ENCODE measurements at regions not wholly inside any gene's neighbourhood (a gene's known extent, or its start where the extent isn't known, plus 50 kb on each side); places are given as distances from the start of the nearest gene placed in this dataset.
"Not testable (repeated sequence)": the region's sequence is repeated elsewhere in the genome, so short reads cannot be mapped to it uniquely, and the experiment has no call there.

DNA sequence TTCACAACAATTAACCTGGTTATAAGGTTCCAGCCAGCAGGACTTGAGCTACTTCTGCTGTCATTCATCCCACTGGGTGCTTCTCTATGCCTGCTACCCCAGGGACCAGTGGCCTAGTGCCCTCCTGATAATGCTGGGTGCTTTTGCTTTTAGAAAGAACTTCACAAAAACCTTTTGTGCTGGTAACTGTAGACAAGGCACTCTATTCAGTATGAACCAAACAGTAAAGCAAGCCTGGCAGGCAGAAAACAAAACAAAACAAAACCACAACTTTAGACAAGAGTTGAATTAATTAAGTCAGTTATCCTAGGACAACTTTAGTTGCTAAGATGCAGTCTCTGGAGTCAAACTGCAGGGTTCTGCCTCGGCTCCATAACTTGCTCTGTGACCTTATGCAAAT is 61.9 kb upstream of the ADGRL2 start:
- Mint-ChIP-seq H3K27ac (ENCODE audit: low read depth) (no peak overlapping the region), H3K4me3 (no peak overlapping the region), H3K4me1 (no peaks in the 10 kb centered on the region), H3K27me3 (no peaks in the 10 kb centered on the region), H3K9me3 (peaks cover 17% of the 10 kb centered on the region), H3K36me3 (ENCODE audit: insufficient read depth) (no peaks in the 10 kb centered on the region)
- ATAC-seq (replicated peaks; ENCODE audit: extremely low read depth, poor library complexity, severe bottlenecking), result no peak
- no peak for DNase-seq (ENCODE audit: low spot score in 2 of 2)

DNA sequence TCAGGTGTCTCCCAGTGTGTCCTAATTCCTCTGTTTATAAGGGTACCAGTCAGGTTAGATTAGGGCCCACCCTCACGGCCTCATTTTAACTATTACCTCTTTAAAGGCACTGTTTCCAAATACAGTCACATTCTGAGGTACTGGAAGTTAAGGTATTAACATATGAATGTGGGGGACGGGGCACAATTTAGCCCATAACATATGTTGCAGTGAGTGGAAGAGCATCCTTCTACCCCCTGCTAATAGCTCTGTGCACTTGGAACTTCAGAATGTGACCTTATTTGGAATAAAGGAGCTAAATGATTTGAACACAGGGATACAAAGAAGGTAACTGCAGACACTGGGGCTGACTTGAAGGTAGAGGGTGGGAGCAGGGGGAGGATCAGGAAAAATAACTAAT is 67.3 kb upstream of the ADGRL2 start:
- no peak for DNase-seq (ENCODE audit: low spot score in 2 of 2)
- H3K4me1 Mint-ChIP-seq, result no peaks in the 10 kb centered on the region
- no peaks in the 10 kb centered on the region for H3K27me3 Mint-ChIP-seq
- peaks cover 29% of the 10 kb centered on the region for H3K9me3 Mint-ChIP-seq
- no peak overlapping the region for H3K4me3 Mint-ChIP-seq
- H3K36me3 Mint-ChIP-seq (ENCODE audit: insufficient read depth), result no peaks in the 10 kb centered on the region
- no peak for ATAC-seq (replicated peaks; ENCODE audit: extremely low read depth, poor library complexity, severe bottlenecking)
- no peak overlapping the region for H3K27ac Mint-ChIP-seq (ENCODE audit: low read depth)

DNA sequence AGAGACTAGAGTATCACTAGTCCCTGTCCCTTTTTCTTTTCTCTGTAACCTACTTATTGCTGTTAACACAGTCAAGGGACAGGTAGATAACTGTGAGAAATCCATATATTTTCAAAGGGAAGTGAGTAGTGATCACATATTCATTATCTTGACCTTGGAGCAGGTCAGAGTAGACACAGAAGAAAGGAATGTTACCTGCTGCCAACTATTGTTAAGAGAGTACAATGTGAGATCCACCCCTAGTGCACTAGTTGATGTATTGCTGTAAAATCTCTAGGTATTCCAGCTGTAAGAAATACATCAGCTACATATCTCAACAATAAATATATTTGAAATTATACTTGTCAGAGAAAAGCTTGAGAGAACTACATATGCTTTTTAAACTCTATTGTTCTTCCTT is 68.7 kb upstream of the ADGRL2 start:
- Mint-ChIP-seq H3K4me1 (no peaks in the 10 kb centered on the region), H3K9me3 (peaks cover 26% of the 10 kb centered on the region), H3K27ac (ENCODE audit: low read depth) (no peak overlapping the region), H3K36me3 (ENCODE audit: insufficient read depth) (no peaks in the 10 kb centered on the region), H3K4me3 (no peak overlapping the region), H3K27me3 (no peaks in the 10 kb centered on the region)
- DNase-seq (ENCODE audit: low spot score in 2 of 2), result no peak
- no peak for ATAC-seq (replicated peaks; ENCODE audit: extremely low read depth, poor library complexity, severe bottlenecking)

- H3K27me3 Mint-ChIP-seq, result no peaks in the 10 kb centered on the region
- no peak for ATAC-seq (replicated peaks; ENCODE audit: extremely low read depth, poor library complexity, severe bottlenecking)
Observed at GRCh38 chr1:81730881-81731280, 69.9 kb upstream of the ADGRL2 start.

GRCh38 chr1:81730299-81730698 is 70.4 kb upstream of the ADGRL2 start:
- not testable (repeated sequence) for H3K27me3 Mint-ChIP-seq; ATAC-seq (replicated peaks; ENCODE audit: extremely low read depth, poor library complexity, severe bottlenecking); H3K27ac Mint-ChIP-seq (ENCODE audit: low read depth); H3K4me3 Mint-ChIP-seq; H3K4me1 Mint-ChIP-seq; H3K36me3 Mint-ChIP-seq (ENCODE audit: insufficient read depth); DNase-seq (ENCODE audit: low spot score in 2 of 2)
- peaks cover 25% of the 10 kb centered on the region for H3K9me3 Mint-ChIP-seq

More at GRCh38 chr1:81730881-81731280, 69.9 kb upstream of the ADGRL2 start:
- no peak overlapping the region for H3K27ac Mint-ChIP-seq (ENCODE audit: low read depth)
- no peak overlapping the region for H3K4me3 Mint-ChIP-seq
- peaks cover 25% of the 10 kb centered on the region for H3K9me3 Mint-ChIP-seq
- no peaks in the 10 kb centered on the region for H3K36me3 Mint-ChIP-seq (ENCODE audit: insufficient read depth)
- no peaks in the 10 kb centered on the region for H3K4me1 Mint-ChIP-seq
- no peak for DNase-seq (ENCODE audit: low spot score in 2 of 2)

DNA sequence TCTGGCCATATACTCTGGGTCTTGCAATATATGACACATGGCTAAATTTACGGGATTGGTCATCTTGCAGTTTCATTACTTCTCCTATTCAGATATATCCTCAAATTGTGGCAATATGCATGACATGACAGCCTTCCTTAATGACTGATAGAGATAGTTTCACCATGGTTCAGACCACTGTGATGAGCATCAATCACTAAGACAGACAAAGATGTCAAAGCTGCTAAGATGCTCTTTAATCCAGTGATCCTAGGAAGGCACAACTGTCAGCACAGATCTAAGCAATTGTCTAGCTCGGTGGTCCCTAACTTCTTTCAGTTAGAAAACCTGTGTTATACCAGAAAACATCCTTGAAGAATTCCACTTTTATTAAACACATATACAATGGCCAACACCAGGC is 70.9 kb upstream of the ADGRL2 start:
- no peaks in the 10 kb centered on the region for H3K36me3 Mint-ChIP-seq (ENCODE audit: insufficient read depth)

GRCh38 chr1:81729239-81729638 is 71.5 kb upstream of the ADGRL2 start:
- H3K27me3 Mint-ChIP-seq, result no peaks in the 10 kb centered on the region
- no peak overlapping the region for H3K27ac Mint-ChIP-seq (ENCODE audit: low read depth)
- no peaks in the 10 kb centered on the region for H3K4me1 Mint-ChIP-seq
- no peak for ATAC-seq (replicated peaks; ENCODE audit: extremely low read depth, poor library complexity, severe bottlenecking)
- H3K36me3 Mint-ChIP-seq (ENCODE audit: insufficient read depth), result no peaks in the 10 kb centered on the region
- peaks cover 25% of the 10 kb centered on the region for H3K9me3 Mint-ChIP-seq
- DNase-seq (ENCODE audit: low spot score in 2 of 2), result no peak
- no peak overlapping the region for H3K4me3 Mint-ChIP-seq

More for the DNA sequence above, 70.9 kb upstream of the ADGRL2 start:
- peaks cover 25% of the 10 kb centered on the region for H3K9me3 Mint-ChIP-seq
- DNase-seq (ENCODE audit: low spot score in 2 of 2) (no peak), ATAC-seq (replicated peaks; ENCODE audit: extremely low read depth, poor library complexity, severe bottlenecking) (no peak)
- no peaks in the 10 kb centered on the region for H3K27me3 Mint-ChIP-seq
- no peak overlapping the region for H3K4me3 Mint-ChIP-seq
- H3K4me1 Mint-ChIP-seq, result no peaks in the 10 kb centered on the region
- no peak overlapping the region for H3K27ac Mint-ChIP-seq (ENCODE audit: low read depth)

GRCh38 chr1:81725823-81726222 is 74.9 kb upstream of the ADGRL2 start:
- no peaks in the 10 kb centered on the region for H3K27me3 Mint-ChIP-seq
- peaks cover 22% of the 10 kb centered on the region for H3K9me3 Mint-ChIP-seq
- no peak for ATAC-seq (replicated peaks; ENCODE audit: extremely low read depth, poor library complexity, severe bottlenecking)
- no peaks in the 10 kb centered on the region for H3K36me3 Mint-ChIP-seq (ENCODE audit: insufficient read depth)
- no peaks in the 10 kb centered on the region for H3K4me1 Mint-ChIP-seq
- H3K4me3 Mint-ChIP-seq, result no peak overlapping the region
- no peak for DNase-seq (ENCODE audit: low spot score in 2 of 2)
- H3K27ac Mint-ChIP-seq (ENCODE audit: low read depth), result no peak overlapping the region

DNA sequence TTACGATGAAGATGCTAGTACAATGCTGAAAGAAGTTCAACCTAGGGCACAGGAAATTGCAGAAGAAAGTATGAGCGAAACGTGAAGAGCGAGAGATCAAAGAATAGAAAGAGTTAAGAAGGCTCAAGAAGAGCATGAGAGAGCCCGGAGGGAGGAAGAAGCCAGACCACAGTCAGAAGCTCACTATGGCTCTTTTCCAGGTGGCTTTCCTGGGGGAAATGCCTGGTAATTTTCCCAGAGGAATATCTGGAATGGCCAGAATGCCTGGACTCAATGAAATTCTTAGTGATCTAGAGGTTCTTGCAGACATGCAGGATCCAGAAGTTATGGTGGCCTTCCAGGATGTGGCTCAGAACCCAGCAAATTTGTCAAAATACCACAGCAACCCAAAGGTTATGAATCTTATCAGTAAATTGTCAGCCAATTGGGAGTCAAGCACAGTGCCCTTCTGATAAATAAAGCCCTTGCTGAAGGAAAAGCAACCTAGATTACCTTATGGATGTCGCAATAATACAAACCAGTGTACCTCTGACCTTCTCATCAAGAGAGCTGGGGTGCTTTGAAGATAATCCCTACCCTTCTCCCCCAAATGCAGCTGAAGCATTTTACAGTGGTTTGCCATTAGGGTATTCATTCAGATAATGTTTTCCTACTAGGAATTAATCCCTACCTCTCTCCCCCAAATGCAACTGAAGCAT is 78.0 kb upstream of the ADGRL2 start:
- H3K36me3 Mint-ChIP-seq (ENCODE audit: insufficient read depth); H3K27me3 Mint-ChIP-seq; H3K27ac Mint-ChIP-seq (ENCODE audit: low read depth); DNase-seq (ENCODE audit: low spot score in 2 of 2); ATAC-seq (replicated peaks; ENCODE audit: extremely low read depth, poor library complexity, severe bottlenecking); H3K4me3 Mint-ChIP-seq; H3K4me1 Mint-ChIP-seq: not testable (repeated sequence)
- H3K9me3 Mint-ChIP-seq, result peaks cover 11% of the 10 kb centered on the region

DNA sequence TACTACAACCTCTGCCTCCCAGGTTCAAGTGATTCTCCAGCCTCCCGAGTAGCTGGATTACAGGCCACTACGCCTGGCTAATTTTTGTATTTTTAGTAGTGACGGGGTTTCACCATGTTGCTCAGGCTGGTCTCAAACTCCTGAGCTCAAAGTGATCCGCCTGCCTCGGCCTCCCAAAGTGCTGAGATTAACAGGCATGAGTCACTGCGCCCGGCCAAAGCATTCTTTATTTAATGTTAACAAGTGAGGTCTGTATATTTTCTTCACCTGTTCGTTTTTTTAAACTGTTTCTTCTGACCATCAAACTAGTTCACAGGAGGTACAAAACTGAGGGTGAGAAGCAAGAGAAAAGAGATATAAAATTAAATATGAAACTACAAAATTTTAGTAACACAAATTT is 80.5 kb upstream of the ADGRL2 start:
- peaks cover 17% of the 10 kb centered on the region for H3K9me3 Mint-ChIP-seq
- DNase-seq (ENCODE audit: low spot score in 2 of 2), result not testable (repeated sequence)

DNA sequence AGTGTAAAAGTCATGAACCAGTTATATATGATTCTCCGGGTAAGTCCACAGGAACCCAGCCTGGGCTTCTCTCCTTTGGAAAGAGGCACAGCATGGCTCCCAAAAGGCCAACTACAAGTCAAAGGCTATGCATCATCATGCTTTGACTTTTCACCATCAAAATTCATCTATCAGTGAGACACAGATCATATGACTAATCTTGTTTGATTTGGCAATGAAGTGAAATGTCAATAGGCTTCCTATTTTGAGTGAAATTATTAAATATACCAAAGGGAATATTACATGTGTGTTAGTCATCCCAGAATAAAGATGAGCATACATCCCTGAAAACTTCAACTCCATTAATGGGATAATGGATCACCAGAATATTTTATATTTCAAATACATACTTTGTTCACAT is 83.5 kb upstream of the ADGRL2 start:
- Mint-ChIP-seq H3K27ac (ENCODE audit: low read depth) (no peak overlapping the region), H3K36me3 (ENCODE audit: insufficient read depth) (no peaks in the 10 kb centered on the region), H3K4me3 (no peak overlapping the region), H3K27me3 (no peaks in the 10 kb centered on the region), H3K4me1 (no peaks in the 10 kb centered on the region), H3K9me3 (peaks cover 12% of the 10 kb centered on the region)
- ATAC-seq (replicated peaks; ENCODE audit: extremely low read depth, poor library complexity, severe bottlenecking) (no peak), DNase-seq (ENCODE audit: low spot score in 2 of 2) (no peak)

More for the DNA sequence above, 80.5 kb upstream of the ADGRL2 start:
- H3K36me3 Mint-ChIP-seq (ENCODE audit: insufficient read depth); H3K27ac Mint-ChIP-seq (ENCODE audit: low read depth); H3K4me1 Mint-ChIP-seq; H3K4me3 Mint-ChIP-seq; ATAC-seq (replicated peaks; ENCODE audit: extremely low read depth, poor library complexity, severe bottlenecking); H3K27me3 Mint-ChIP-seq: not testable (repeated sequence)

DNA sequence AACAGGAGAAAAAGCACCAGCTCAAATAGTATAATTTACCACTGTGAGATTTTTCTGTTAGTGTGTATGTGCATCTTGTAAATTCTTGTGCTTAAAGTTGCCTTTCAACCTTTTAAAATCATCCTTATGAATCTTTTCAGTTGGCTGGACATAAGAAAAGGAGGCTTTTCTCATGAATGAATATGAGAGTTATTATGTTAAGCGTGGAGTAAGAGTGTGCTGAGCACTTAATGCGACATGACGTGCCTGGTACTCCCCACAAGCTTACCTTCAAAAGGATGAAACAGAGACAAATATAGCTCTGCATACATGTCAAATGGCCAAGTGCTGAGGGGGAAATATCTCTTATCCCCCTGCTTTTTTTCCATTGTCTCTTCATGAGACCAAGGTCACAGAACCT is 85.3 kb upstream of the ADGRL2 start:
- DNase-seq (ENCODE audit: low spot score in 2 of 2) (no peak), ATAC-seq (replicated peaks; ENCODE audit: extremely low read depth, poor library complexity, severe bottlenecking) (no peak)
- H3K4me1 Mint-ChIP-seq, result no peaks in the 10 kb centered on the region
- no peaks in the 10 kb centered on the region for H3K27me3 Mint-ChIP-seq
- no peak overlapping the region for H3K4me3 Mint-ChIP-seq
- H3K36me3 Mint-ChIP-seq (ENCODE audit: insufficient read depth), result no peaks in the 10 kb centered on the region
- peaks cover 12% of the 10 kb centered on the region for H3K9me3 Mint-ChIP-seq
- H3K27ac Mint-ChIP-seq (ENCODE audit: low read depth), result no peak overlapping the region

- Mint-ChIP-seq H3K27me3 (no peaks in the 10 kb centered on the region), H3K36me3 (ENCODE audit: insufficient read depth) (no peaks in the 10 kb centered on the region)
Observed at GRCh38 chr1:81714636-81715035, 86.1 kb upstream of the ADGRL2 start.

More at GRCh38 chr1:81714636-81715035, 86.1 kb upstream of the ADGRL2 start:
- no peak overlapping the region for H3K4me3 Mint-ChIP-seq
- DNase-seq (ENCODE audit: low spot score in 2 of 2) (no peak), ATAC-seq (replicated peaks; ENCODE audit: extremely low read depth, poor library complexity, severe bottlenecking) (no peak)
- H3K27ac Mint-ChIP-seq (ENCODE audit: low read depth), result no peak overlapping the region
- H3K9me3 Mint-ChIP-seq, result peaks cover 12% of the 10 kb centered on the region
- no peaks in the 10 kb centered on the region for H3K4me1 Mint-ChIP-seq

All from central memory CD8-positive, alpha-beta T cell (primary cell).